Endodermal cell (in vitro differentiated cells): ENCODE measurements at regions not wholly inside any gene's neighbourhood (a gene's known extent, or its start where the extent isn't known, plus 50 kb on each side); places are given as distances from the start of the nearest gene placed in this dataset.

Source experiments
- DNase-seq: peaks from one replicate; pipeline ENCODE4 v3.0.0-alpha.2; 2017
- H3K27ac ChIP-seq: 2 replicates; pipeline ENCODE4 v1.5.1; 2013; ENCODE audit warnings: mild to moderate bottlenecking, low read depth, low read length, moderate library complexity
- H3K27me3 ChIP-seq: 2 replicates; pipeline ENCODE4 v1.6.1; 2013; ENCODE audit warnings: mild to moderate bottlenecking, low read length, moderate library complexity; ENCODE audit not compliant: insufficient read depth, control insufficient read depth, poor library complexity, severe bottlenecking
- H3K36me3 ChIP-seq: 2 replicates; pipeline ENCODE4 v1.7.0; 2013; ENCODE audit warnings: mild to moderate bottlenecking, low read length, moderate library complexity; ENCODE audit not compliant: control insufficient read depth, insufficient read depth
- H3K4me1 ChIP-seq: one replicate; pipeline ENCODE4 v1.7.0; 2013; ENCODE audit warnings: low read length; ENCODE audit not compliant: control insufficient read depth, insufficient read depth
- H3K4me3 ChIP-seq: 2 replicates; pipeline ENCODE4 v1.5.1; 2013; ENCODE audit warnings: mild to moderate bottlenecking, low read length, moderate library complexity
- H3K9ac ChIP-seq: 2 replicates; pipeline ENCODE4 v1.6.1; 2013; ENCODE audit warnings: mild to moderate bottlenecking, low read length, moderate library complexity; ENCODE audit not compliant: poor library complexity, severe bottlenecking; ENCODE audit errors: extremely low read depth
- H3K9me3 ChIP-seq: 2 replicates; pipeline ENCODE4 v1.6.1; 2013; ENCODE audit warnings: mild to moderate bottlenecking, low read length, moderate library complexity; ENCODE audit not compliant: control insufficient read depth
- H3K27ac Mint-ChIP-seq: 2 replicates; pipeline ENCODE4 v1.8.0; 2020; ENCODE audit warnings: mixed read lengths
- H3K27me3 Mint-ChIP-seq: 2 replicates; pipeline ENCODE4 v1.8.0; 2021; ENCODE audit warnings: mild to moderate bottlenecking, mixed read lengths; ENCODE audit not compliant: insufficient read depth
- H3K36me3 Mint-ChIP-seq: 2 replicates; pipeline ENCODE4 v1.8.0; 2020; ENCODE audit warnings: low read depth, mixed read lengths
- H3K4me1 Mint-ChIP-seq: 2 replicates; pipeline ENCODE4 v1.8.0; 2020; ENCODE audit warnings: mixed read lengths
- H3K4me3 Mint-ChIP-seq: 2 replicates; pipeline ENCODE4 v1.8.0; 2020; ENCODE audit warnings: mild to moderate bottlenecking, moderate library complexity, mixed read lengths
- H3K9me3 Mint-ChIP-seq: 2 replicates; pipeline ENCODE4 v1.8.0; 2020; ENCODE audit warnings: mild to moderate bottlenecking, mixed read lengths
- CTCF ChIP-seq: fragments of 200-600 bp; sonication (generic); conservative IDR thresholded peaks from 2 replicates; pipeline ENCODE4 v1.5.0; 2021; ENCODE audit warnings: antibody characterized with exemption, mild to moderate bottlenecking
- WGBS, 2 experiments: methylation state at CpG; one replicate each; pipeline versions ENCODE4 v1.1.5 to v1.1.7; 2013; ENCODE audit warnings: missing lambda C conversion rate in 2 of 2, mixed read lengths in 1 of 2; ENCODE audit not compliant: insufficient coverage in 1 of 2, insufficient read length in 1 of 2; 5-methylcytosine and 5-hydroxymethylcytosine counted together

GRCh38 chr1:2916153-2916552 is 105.1 kb upstream of the ACTRT2 start:
- H3K27me3 ChIP-seq, result no peaks in the 10 kb centered on the region
- WGBS, 2 experiments, result 76 to 100% methylated on average over 1 to 3 of the region's 3 CpGs
- H3K4me3 Mint-ChIP-seq, result no peak overlapping the region

GRCh38 chr1:2916706-2917105 is 104.6 kb upstream of the ACTRT2 start:
- no peak for DNase-seq
- Mint-ChIP-seq H3K27ac (no peak overlapping the region), H3K4me3 (no peak overlapping the region), H3K4me1 (no peaks in the 10 kb centered on the region), H3K9me3 (peaks cover 94% of the 10 kb centered on the region), H3K36me3 (peaks cover 10% of the 10 kb centered on the region), H3K27me3 (no peaks in the 10 kb centered on the region)
- no peaks in the 10 kb centered on the region for H3K4me1 ChIP-seq
- H3K27ac ChIP-seq, result no peak overlapping the region
- no peaks in the 10 kb centered on the region for H3K36me3 ChIP-seq
- WGBS, 2 experiments, result 88 to 89% methylated on average over 16 to 19 of the region's 19 CpGs
- TF ChIP-seq CTCF, result no peak
- H3K9ac ChIP-seq, result no peak overlapping the region
- H3K4me3 ChIP-seq, result no peak overlapping the region
- no peaks in the 10 kb centered on the region for H3K27me3 ChIP-seq
- peaks cover 32% of the 10 kb centered on the region for H3K9me3 ChIP-seq

More at GRCh38 chr1:2916153-2916552, 105.1 kb upstream of the ACTRT2 start:
- Histone ChIP-seq H3K4me1 (no peaks in the 10 kb centered on the region), H3K36me3 (no peaks in the 10 kb centered on the region), H3K27ac (no peak overlapping the region), H3K4me3 (peak overlapping the region; percentile 53), H3K9me3 (peaks cover 32% of the 10 kb centered on the region), H3K9ac (no peak overlapping the region)
- H3K9me3 Mint-ChIP-seq, result peaks cover 98% of the 10 kb centered on the region
- H3K4me1 Mint-ChIP-seq, result no peaks in the 10 kb centered on the region
- no peaks in the 10 kb centered on the region for H3K27me3 Mint-ChIP-seq
- DNase-seq, result no peak
- H3K27ac Mint-ChIP-seq, result no peak overlapping the region
- no peak for TF ChIP-seq CTCF
- peaks cover 10% of the 10 kb centered on the region for H3K36me3 Mint-ChIP-seq

GRCh38 chr1:2917284-2917683 is 104.0 kb upstream of the ACTRT2 start:
- no peaks in the 10 kb centered on the region for H3K36me3 ChIP-seq
- H3K4me1 ChIP-seq, result no peaks in the 10 kb centered on the region
- Mint-ChIP-seq H3K27ac (no peak overlapping the region), H3K27me3 (no peaks in the 10 kb centered on the region), H3K4me3 (no peak overlapping the region), H3K36me3 (peaks cover 10% of the 10 kb centered on the region), H3K4me1 (no peaks in the 10 kb centered on the region), H3K9me3 (peaks cover 94% of the 10 kb centered on the region)
- no peak overlapping the region for H3K4me3 ChIP-seq
- no peak for TF ChIP-seq CTCF
- no peak overlapping the region for H3K27ac ChIP-seq
- H3K9ac ChIP-seq, result no peak overlapping the region
- WGBS, 2 experiments, result 83 to 88% methylated on average over 12 to 17 of the region's 17 CpGs
- DNase-seq, result no peak
- peaks cover 34% of the 10 kb centered on the region for H3K9me3 ChIP-seq
- H3K27me3 ChIP-seq, result no peaks in the 10 kb centered on the region
